K562 (cell line): ENCODE measurements at regions not wholly inside any gene's neighbourhood (a gene's known extent, or its start where the extent isn't known, plus 50 kb on each side); places are given as distances from the start of the nearest gene placed in this dataset.

Experiments
- EGR1 ChIP-seq: fragments of 450-650 bp; conservative IDR thresholded peaks from 2 replicates; pipeline ENCODE4 v1.6.1; 2017; ENCODE audit warnings: mild to moderate bottlenecking
- ELK1 ChIP-seq: sonication (generic); formaldehyde crosslinking; IDR thresholded peaks from 2 replicates; pipeline ENCODE4 v1.8.1; 2022; ENCODE audit warnings: missing genetic modification reagents
- GABPB2 ChIP-seq: fragments of 250-450 bp; sonication (Bioruptor Pico); conservative IDR thresholded peaks from 2 replicates; pipeline ENCODE4 v1.5.1; 2021; ENCODE audit warnings: mild to moderate bottlenecking
- JUNB ChIP-seq: fragments of 450-650 bp; formaldehyde crosslinking; conservative IDR thresholded peaks from 2 replicates; pipeline ENCODE4 v1.4.0; 2020; ENCODE audit warnings: mild to moderate bottlenecking
- NR2C2 ChIP-seq, 2 experiments: fragments of 200-800 bp in 1 of 2; sonication (Bioruptor generic) in 1 of 2; sonication (generic) in 1 of 2; formaldehyde crosslinking in 1 of 2; IDR thresholded peaks; 2 replicates each; pipeline versions ENCODE4 v1.6.1 to v1.8.0; 2016 to 2022; ENCODE audit warnings: mild to moderate bottlenecking in 1 of 2, missing compliant biosample characterization in 1 of 2, missing genetic modification characterization in 1 of 2, missing genetic modification reagents in 1 of 2
- PHF21A ChIP-seq: fragments of 450-650 bp; IDR thresholded peaks from 2 replicates; pipeline ENCODE4 v1.6.1; 2017; ENCODE audit warnings: low read depth, borderline replicate concordance
- POLR2A ChIP-seq: fragments of 450-650 bp; conservative IDR thresholded peaks from 2 replicates; pipeline ENCODE4 v1.6.1; 2016
- RBM34 ChIP-seq: fragments of 200-400 bp; formaldehyde crosslinking; IDR thresholded peaks from 2 replicates; pipeline ENCODE4 v1.6.1; 2018; ENCODE audit warnings: low read length, borderline replicate concordance; ENCODE audit not compliant: insufficient read depth
- SMARCB1 ChIP-seq: IDR thresholded peaks from 2 replicates; pipeline ENCODE4 v1.6.1; 2011; ENCODE audit warnings: improper control_type of control experiment, low read depth; ENCODE audit not compliant: insufficient read length
- TAF1 ChIP-seq: IDR thresholded peaks from 2 replicates; pipeline ENCODE4 v1.6.1; 2011; ENCODE audit warnings: mild to moderate bottlenecking, low read length, moderate library complexity; ENCODE audit not compliant: insufficient read depth, control insufficient read depth, severe bottlenecking; ENCODE audit errors: extremely low read depth
- ZNF431 ChIP-seq: sonication (generic); formaldehyde crosslinking; IDR thresholded peaks from 2 replicates; pipeline ENCODE4 v1.8.0; 2022; ENCODE audit warnings: mild to moderate bottlenecking, missing genetic modification reagents
- TF ChIP-seq, protein P1 (sequence below): fragments of 450-650 bp; IDR thresholded peaks from 2 replicates; pipeline ENCODE4 v1.6.1; 2018; ENCODE audit warnings: mild to moderate bottlenecking, low read depth; ENCODE audit not compliant: partially characterized antibody

GRCh38 chr11:115637599-115638241, 133.5 kb upstream of the CADM1 start:
- TF ChIP-seq POLR2A: no peak
- TF ChIP-seq TAF1: no peak
- TF ChIP-seq SMARCB1: no peak
- no peak for TF ChIP-seq ZNF431 (CRISPR knock-in tag)
- TF ChIP-seq NR2C2 (CRISPR knock-in tag; IDR thresholded peaks at IDR 0.05): no peak
- TF ChIP-seq NR2C2 (tag; IDR thresholded peaks at IDR 0.05): no peak
- no peak for TF ChIP-seq RBM34
- no peak for TF ChIP-seq EGR1
- TF ChIP-seq GABPB2: no peak
- TF ChIP-seq ELK1 (CRISPR knock-in tag): no peak
- TF ChIP-seq JUNB (CRISPR knock-in tag): no peak
- TF ChIP-seq, protein P1, sequence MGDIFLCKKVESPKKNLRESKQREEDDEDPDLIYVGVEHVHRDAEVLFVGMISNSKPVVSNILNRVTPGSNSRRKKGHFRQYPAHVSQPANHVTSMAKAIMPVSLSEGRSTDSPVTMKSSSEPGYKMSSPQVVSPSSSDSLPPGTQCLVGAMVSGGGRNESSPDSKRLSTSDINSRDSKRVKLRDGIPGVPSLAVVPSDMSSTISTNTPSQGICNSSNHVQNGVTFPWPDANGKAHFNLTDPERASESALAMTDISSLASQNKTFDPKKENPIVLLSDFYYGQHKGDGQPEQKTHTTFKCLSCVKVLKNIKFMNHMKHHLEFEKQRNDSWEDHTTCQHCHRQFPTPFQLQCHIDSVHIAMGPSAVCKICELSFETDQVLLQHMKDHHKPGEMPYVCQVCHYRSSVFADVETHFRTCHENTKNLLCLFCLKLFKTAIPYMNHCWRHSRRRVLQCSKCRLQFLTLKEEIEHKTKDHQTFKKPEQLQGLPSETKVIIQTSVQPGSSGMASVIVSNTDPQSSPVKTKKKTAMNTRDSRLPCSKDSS: no peak
- no peak for TF ChIP-seq PHF21A
